AG09309 (cell line): ENCODE measurements at regions not wholly inside any gene's neighbourhood (a gene's known extent, or its start where the extent isn't known, plus 50 kb on each side); places are given as distances from the start of the nearest gene placed in this dataset.

Source experiments
- DNase-seq: peaks from one replicate; pipeline ENCODE4 v3.0.0-alpha.2; 2010; ENCODE audit warnings: low read depth
- H3K4me3 ChIP-seq: 2 replicates; pipeline ENCODE4 v1.5.1; 2011; ENCODE audit warnings: mild to moderate bottlenecking, low read depth, low read length, moderate library complexity; ENCODE audit not compliant: control insufficient read depth
- TF ChIP-seq, protein P1 (sequence below): IDR thresholded peaks from 2 replicates; pipeline ENCODE4 v1.5.1; 2011; ENCODE audit warnings: mild to moderate bottlenecking, low read depth, low read length, inconsistent platforms; ENCODE audit not compliant: insufficient read depth, control insufficient read depth; ENCODE audit errors: missing control alignments

DNA sequence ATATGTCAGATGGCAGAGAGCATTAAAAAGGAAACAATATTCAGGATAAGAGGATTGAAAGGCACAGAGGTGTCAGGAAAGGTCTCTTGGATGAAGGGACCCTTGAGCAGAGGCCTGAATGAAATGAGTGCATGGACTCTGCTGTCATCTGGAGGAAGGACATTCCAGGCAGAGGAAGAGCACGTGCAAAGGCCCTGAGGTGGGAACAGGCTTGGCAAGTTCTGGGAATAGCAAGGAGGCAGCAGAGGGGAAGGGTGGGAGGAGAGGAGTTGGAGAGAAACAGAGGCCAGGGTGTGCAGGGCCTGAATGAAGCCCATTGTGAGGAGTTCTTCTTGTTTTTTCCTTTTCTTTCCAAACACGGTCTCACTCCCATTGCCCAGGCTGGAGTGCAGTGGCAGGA, 59.0 kb upstream of the RUNX3 start:
- TF ChIP-seq, protein P1, sequence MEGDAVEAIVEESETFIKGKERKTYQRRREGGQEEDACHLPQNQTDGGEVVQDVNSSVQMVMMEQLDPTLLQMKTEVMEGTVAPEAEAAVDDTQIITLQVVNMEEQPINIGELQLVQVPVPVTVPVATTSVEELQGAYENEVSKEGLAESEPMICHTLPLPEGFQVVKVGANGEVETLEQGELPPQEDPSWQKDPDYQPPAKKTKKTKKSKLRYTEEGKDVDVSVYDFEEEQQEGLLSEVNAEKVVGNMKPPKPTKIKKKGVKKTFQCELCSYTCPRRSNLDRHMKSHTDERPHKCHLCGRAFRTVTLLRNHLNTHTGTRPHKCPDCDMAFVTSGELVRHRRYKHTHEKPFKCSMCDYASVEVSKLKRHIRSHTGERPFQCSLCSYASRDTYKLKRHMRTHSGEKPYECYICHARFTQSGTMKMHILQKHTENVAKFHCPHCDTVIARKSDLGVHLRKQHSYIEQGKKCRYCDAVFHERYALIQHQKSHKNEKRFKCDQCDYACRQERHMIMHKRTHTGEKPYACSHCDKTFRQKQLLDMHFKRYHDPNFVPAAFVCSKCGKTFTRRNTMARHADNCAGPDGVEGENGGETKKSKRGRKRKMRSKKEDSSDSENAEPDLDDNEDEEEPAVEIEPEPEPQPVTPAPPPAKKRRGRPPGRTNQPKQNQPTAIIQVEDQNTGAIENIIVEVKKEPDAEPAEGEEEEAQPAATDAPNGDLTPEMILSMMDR: no peak
- H3K4me3 ChIP-seq: no peak overlapping the region
- DNase-seq: no peak

DNA sequence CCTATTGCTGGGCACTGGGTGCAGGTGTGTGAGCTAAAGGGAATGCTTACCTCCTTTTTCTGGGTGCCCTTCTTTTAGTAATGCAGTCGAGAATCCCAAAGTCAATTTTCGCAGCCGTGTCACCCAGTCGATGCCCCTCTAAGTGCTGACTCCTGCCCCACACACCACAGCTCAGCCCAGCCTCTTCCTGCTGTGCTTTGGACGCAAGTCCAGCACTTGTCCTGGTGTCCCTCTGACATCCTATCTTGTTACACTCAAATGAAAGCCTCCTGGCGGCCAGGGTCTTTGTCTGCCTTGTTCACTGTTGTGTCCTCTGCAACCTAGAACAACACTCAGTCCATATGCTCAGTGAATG, 58.5 kb upstream of the RUNX3 start:
- DNase-seq: no peak
- H3K4me3 ChIP-seq: no peak overlapping the region
- TF ChIP-seq, protein P1: no peak

DNA sequence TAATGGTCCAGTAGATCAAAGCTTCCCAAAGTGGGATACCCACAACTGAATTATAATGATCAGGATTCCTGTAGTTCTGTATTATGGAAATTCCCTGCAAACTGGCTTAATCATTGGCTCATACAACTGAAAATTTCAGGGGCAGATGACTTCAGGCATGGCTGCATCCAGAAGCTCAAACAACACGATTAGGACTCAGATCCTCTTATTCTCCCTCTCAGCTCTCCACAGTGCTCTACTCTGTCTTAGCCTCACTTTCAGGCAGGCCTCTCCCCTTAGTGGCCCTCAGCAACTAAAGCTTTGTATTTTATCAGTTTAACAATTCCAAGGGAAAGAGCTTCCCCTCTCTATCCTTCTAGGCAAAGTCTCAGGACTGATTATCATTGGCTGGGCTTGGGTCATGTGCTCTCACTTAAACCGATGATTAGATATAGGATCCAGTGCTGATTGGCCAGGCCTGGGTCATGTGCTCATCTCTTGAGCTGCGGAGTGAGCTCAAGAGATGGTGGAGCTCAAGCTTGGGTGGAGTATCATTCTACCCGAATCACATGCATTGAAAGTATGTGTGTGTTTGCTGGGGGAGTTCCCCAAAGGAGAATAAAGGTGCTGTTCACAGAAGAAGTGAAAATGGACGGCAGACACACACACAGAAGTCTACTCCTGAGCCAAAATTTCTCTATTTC, 57.9 kb upstream of the RUNX3 start:
- DNase-seq: no peak
- H3K4me3 ChIP-seq: no peak overlapping the region
- TF ChIP-seq, protein P1: no peak

DNA sequence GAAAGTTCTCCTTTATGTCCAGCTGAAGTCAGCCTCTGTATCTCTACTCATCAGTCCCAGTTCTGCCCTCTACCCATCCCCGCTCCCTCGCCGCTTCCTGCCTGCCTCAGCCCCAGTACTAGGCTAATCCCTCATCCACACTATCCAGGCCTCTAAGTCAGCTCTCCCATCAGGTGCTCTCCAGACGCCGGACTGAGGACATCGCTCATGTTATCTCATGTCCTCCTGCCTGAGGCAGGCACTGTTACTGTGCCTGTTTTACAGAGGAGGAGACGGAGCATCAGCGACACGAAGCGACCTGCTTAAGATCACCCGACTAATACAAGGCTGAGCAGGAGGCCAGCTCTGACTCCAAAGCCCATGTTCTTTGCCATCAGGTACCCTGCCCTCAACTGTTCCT, 57.3 kb upstream of the RUNX3 start:
- no peak overlapping the region for H3K4me3 ChIP-seq
- DNase-seq: no peak
- TF ChIP-seq, protein P1: no peak

DNA sequence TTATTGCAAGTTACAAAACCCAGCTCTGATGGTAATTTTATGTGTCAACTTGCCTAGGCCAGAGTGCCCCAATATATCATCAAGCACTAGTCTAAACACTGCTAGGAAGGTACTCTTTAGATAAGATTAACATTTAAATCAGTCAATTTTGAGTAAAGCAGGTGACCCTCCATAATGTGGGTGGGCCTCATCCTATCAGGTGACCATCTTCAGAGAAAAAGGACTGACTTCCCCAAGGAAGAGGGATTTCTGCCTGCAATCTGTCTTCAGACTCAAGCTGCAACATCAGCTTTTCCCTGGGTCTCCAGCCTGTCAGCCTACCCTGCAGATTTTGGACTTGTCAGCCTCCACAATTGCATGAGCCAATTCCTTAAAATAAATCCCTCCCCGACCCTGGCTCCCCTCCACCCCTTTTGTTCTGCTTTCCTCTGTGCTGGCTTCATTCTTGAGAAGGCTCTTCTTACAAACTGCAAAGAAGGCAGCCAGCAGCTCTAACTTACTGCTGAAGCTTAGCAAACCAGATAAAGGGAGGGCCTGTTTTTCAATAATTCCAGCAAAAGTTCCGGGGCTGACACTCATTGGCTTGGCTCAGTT, 56.4 kb upstream of the RUNX3 start:
- TF ChIP-seq, protein P1: no peak
- no peak overlapping the region for H3K4me3 ChIP-seq
- DNase-seq: no peak

DNA sequence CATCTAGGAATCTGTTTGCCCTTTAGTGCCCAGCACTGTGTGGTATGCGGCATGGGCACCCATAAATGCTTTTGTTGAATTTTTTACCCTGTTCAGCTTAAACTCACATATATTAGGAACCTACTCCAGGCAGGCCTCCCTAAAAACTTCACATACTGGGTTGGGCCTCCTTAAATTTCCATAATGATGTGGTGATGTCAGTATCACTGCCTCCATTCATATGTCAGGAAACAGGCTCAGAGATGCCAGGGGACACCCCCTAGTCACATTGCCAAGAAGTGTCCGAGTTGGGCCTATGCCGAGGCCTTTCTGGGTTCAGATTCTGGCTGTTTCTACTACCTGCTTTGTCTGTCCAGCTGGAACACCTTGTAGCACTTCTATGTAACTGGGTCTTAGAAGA, 55.7 kb upstream of the RUNX3 start:
- DNase-seq: no peak
- TF ChIP-seq, protein P1: no peak
- H3K4me3 ChIP-seq: no peak overlapping the region

DNA sequence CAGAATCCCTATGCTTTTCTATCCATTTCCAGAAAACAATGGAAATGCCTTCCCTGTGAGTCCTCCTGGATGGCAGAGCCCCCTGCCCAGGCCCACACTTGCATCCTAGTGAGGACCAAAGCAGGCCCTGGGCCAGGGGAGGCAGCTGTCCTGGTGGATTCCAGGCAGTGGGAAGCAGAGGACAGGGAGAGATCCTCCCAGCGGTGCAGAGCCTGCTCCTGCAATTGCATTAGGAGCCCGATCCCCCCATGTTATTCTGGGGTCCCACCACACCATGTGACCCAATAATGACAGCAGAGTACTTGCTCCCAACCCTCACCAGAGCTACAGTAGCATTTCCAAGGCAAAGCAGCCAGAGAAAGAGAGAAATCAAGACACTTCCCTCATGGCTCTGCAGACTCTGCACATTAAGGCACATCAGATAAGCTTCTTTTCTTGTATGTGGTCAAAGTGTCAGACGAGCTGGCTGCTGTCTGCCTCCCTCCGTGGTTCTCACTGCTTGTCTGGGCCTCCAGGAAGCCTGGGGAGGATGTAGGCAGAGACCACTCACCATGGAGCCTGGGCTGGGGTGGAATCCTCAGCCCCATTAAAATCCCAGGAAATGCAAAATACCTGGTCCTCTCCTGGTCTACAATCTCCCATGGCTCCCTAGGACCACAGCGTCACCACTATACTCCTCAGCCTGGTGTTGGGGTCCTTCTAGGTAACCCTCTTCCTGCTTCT, 54.9 kb upstream of the RUNX3 start:
- H3K4me3 ChIP-seq: no peak overlapping the region
- no peak for DNase-seq
- TF ChIP-seq, protein P1: no peak
